Mesodermal cell (in vitro differentiated cells): ENCODE measurements at regions not wholly inside any gene's neighbourhood (a gene's known extent, or its start where the extent isn't known, plus 50 kb on each side); places are given as distances from the start of the nearest gene placed in this dataset.
"Not testable (repeated sequence)": the region's sequence is repeated elsewhere in the genome, so short reads cannot be mapped to it uniquely, and the experiment has no call there.

Source experiments
- H3K27ac ChIP-seq: 2 replicates; pipeline ENCODE4 v1.7.0; 2013; ENCODE audit warnings: mild to moderate bottlenecking, low read depth, low read length, moderate library complexity; ENCODE audit not compliant: severe bottlenecking
- H3K36me3 ChIP-seq: 2 replicates; pipeline ENCODE4 v1.7.1; 2013; ENCODE audit warnings: mild to moderate bottlenecking, low read length, moderate library complexity; ENCODE audit not compliant: control insufficient read depth, insufficient read depth
- H3K4me1 ChIP-seq: one replicate; pipeline ENCODE4 v1.7.1; 2013; ENCODE audit warnings: mild to moderate bottlenecking, low read length; ENCODE audit not compliant: insufficient read depth, control insufficient read depth, poor library complexity, severe bottlenecking
- H3K4me3 ChIP-seq: 2 replicates; pipeline ENCODE4 v1.7.0; 2013; ENCODE audit warnings: low read length, control low read depth, mild to moderate bottlenecking; ENCODE audit not compliant: insufficient read depth, poor library complexity, severe bottlenecking; ENCODE audit errors: extremely low read depth
- H3K9me3 ChIP-seq: 2 replicates; pipeline ENCODE4 v1.7.1; 2013; ENCODE audit warnings: mild to moderate bottlenecking, low read length, moderate library complexity; ENCODE audit not compliant: control insufficient read depth
- WGBS, 2 experiments: methylation state at CpG; one replicate each; pipeline ENCODE4 v1.1.5; 2013; ENCODE audit warnings: missing lambda C conversion rate in 2 of 2; ENCODE audit not compliant: insufficient coverage in 2 of 2; 5-methylcytosine and 5-hydroxymethylcytosine counted together

DNA sequence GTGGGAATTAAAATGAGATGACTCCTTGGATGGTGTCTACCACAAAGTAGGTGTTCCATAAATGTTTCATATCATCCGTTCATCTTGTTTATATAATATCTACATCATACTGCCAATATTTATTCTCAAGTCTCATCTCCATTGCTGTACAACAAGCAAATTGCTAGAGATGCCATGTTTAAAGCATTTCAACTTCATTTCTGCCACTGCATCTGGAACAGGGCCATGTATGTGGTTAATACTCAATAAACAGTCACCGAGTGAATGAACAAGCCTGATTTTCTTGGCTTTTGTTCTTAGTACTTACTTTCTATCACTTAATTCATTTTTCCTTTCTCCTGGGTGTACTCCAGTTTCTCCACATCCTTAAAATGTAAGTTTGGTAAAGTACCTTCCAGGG is 107.6 kb downstream of the KCNJ2 start:
- H3K9me3 ChIP-seq, result no peaks in the 10 kb centered on the region
- WGBS, 2 experiments, result 100% methylated on average over 1 of the region's 2 CpGs; no CpG with 5 or more reads in 1 of the 2 experiments

DNA sequence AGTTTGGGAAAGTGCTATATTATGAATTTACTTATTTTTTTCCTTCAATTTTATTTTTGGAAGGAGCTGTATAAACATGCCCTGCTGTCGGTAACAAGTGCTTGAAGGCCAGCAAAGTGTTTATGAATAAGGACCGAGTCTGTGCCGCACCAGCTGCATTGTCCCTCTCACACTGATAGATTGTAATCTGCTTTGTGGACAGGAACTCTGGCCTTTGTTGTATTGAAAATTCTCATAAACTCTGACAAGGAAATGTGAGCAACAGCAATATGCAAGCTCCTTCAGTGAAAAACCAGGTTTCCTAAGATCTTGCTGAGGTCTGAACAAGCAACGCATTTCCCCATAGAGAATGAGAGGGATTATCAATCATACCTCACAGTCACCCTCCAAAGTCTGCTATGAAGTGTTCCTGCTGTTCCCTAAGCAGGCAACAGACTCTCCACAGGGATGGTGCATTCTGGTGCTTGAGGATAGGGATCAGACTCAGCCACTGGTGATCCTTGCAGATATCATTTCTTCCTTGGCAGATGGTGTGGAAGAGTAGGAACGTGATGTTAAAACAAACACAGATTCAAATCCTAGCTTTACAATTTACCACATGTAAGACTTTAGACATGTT is 109.6 kb downstream of the KCNJ2 start:
- Histone ChIP-seq H3K4me1 (no peaks in the 10 kb centered on the region), H3K36me3 (no peaks in the 10 kb centered on the region), H3K9me3 (no peaks in the 10 kb centered on the region), H3K4me3 (no peak overlapping the region), H3K27ac (peak overlapping the region; percentile 31)
- WGBS, 2 experiments, result 82 to 94% methylated on average over 3 of the region's 5 CpGs

More for the DNA sequence above, 107.6 kb downstream of the KCNJ2 start:
- Histone ChIP-seq H3K4me3 (no peak overlapping the region), H3K4me1 (no peaks in the 10 kb centered on the region), H3K36me3 (no peaks in the 10 kb centered on the region), H3K27ac (no peak overlapping the region)

GRCh38 chr17:70286391-70286790 is 117.1 kb downstream of the KCNJ2 start:
- Histone ChIP-seq H3K4me3 (no peak overlapping the region), H3K27ac (no peak overlapping the region), H3K9me3 (no peaks in the 10 kb centered on the region), H3K36me3 (no peaks in the 10 kb centered on the region), H3K4me1 (no peaks in the 10 kb centered on the region)
- WGBS, 2 experiments, result no CpG with 5 or more reads among the region's 3 CpGs

- no peaks in the 10 kb centered on the region for H3K36me3 ChIP-seq
- H3K9me3 ChIP-seq, result no peaks in the 10 kb centered on the region
- no peak overlapping the region for H3K4me3 ChIP-seq
- H3K27ac ChIP-seq, result no peak overlapping the region
- no peaks in the 10 kb centered on the region for H3K4me1 ChIP-seq
- WGBS, 2 experiments, result 67 to 84% methylated on average over 1 to 2 of the region's 3 CpGs
Observed at GRCh38 chr17:70288540-70289290, 119.4 kb downstream of the KCNJ2 start.

DNA sequence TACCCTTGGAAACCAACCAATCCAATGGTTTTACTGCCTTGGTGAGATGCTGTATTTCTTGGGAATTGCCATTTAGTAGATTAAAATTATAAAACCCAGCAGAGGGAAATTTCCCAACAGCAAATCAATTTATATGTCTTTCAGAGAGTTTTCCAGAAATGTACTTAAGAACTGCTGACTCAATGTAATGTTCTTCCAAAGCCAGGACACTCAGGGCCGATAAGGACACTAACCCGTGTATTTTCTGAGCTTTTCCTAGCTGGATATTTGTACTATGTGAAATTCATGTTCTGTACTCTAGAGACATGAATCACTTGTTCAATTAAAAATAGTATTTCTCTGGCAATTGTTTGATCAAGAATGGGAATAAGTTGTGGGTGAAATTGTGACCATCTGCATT is 121.4 kb downstream of the KCNJ2 start:
- no peaks in the 10 kb centered on the region for H3K36me3 ChIP-seq
- WGBS, 2 experiments, result 83 to 90% methylated on average over 2 of the region's 2 CpGs

GRCh38 chr17:70292366-70292765 is 123.0 kb downstream of the KCNJ2 start:
- H3K27ac ChIP-seq, result no peak overlapping the region
- no peaks in the 10 kb centered on the region for H3K36me3 ChIP-seq
- H3K4me1 ChIP-seq, result no peaks in the 10 kb centered on the region
- H3K4me3 ChIP-seq, result no peak overlapping the region
- no peaks in the 10 kb centered on the region for H3K9me3 ChIP-seq
- WGBS, 2 experiments, result 86 to 100% methylated on average over 1 of the region's 1 CpG

More for the DNA sequence above, 121.4 kb downstream of the KCNJ2 start:
- no peaks in the 10 kb centered on the region for H3K9me3 ChIP-seq
- H3K27ac ChIP-seq, result no peak overlapping the region
- H3K4me1 ChIP-seq, result no peaks in the 10 kb centered on the region
- H3K4me3 ChIP-seq, result no peak overlapping the region

DNA sequence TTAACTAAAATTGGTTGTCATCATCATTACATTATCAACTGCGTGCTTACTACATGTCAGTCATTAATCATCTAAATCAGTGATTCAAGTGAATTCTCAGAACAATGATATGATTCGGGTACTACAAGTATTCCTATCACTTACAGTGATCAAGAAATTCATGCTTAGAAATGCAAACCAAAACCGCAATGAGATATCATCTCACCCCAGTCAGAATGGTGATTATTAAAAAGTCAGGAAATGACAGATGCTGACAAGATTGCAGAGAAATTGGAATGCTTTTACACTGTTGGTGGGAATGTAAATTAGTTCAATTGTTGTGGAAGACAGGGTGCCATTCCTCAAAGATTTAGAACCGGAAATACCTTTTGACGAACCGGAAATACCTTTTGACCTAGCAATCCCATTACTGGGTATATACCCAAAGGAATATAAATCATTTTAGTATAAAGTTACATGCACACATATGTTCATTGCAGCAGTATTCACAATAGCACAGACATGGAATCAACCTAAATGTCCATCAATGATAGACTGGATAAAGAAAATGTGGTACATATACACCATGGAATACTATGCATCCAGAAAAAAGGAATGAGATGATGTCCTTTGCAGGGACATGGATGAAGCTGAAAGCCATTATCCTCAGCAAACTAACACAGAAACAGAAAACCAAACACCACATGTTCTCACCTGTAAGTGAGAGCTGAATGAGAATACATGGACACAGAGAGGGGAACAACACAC is 124.4 kb downstream of the KCNJ2 start:
- not testable (repeated sequence) for H3K4me1 ChIP-seq, H3K27ac ChIP-seq, H3K9me3 ChIP-seq, H3K4me3 ChIP-seq, H3K36me3 ChIP-seq
- 83 to 100% methylated on average over 1 to 2 of the region's 6 CpGs for WGBS, 2 experiments

DNA sequence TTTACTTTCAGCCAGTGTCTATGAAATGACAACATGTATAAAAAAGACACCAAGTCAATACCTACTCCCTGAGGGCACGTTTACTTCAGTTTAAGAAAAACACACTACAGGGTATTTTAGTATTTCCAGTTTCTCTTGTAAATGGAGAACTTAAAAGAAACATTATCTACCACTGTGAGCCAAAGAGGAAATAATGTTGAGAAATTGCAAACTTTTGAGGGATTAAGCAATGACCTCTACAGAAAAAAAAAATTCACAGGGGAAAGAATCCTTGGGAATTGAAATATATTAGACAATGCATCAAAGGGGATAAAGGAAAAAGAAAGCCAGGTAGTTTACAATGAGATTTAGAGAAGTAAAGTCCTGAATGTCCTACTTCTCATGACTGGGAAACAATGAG is 126.0 kb downstream of the KCNJ2 start:
- no peak overlapping the region for H3K4me3 ChIP-seq

DNA sequence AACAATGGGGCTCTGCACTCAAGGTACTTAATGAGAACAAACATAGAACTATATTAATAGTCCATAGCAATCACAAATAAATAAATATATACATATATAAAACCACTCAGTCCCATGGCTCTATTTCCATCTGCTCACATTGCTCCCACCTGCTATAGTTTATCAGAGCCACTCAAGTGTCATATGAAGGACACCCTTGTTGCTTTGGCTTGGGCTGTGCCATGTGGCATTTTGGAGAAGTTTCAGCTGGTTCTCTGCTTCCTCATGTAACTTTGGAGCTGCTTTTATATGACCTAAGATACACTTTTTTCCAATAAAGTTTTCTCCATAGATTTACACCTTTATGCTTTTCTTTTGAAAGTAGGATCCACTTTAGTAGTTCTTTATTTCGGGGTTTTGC is 126.4 kb downstream of the KCNJ2 start:
- H3K9me3 ChIP-seq, result no peaks in the 10 kb centered on the region
- no peaks in the 10 kb centered on the region for H3K36me3 ChIP-seq
- no peak overlapping the region for H3K4me3 ChIP-seq
- no peak overlapping the region for H3K27ac ChIP-seq
- no peaks in the 10 kb centered on the region for H3K4me1 ChIP-seq
- WGBS, 2 experiments, result 100% methylated on average over 1 of the region's 1 CpG; no CpG with 5 or more reads in 1 of the 2 experiments

More for the DNA sequence above, 126.0 kb downstream of the KCNJ2 start:
- H3K36me3 ChIP-seq, result no peaks in the 10 kb centered on the region
- no peaks in the 10 kb centered on the region for H3K4me1 ChIP-seq
- no peaks in the 10 kb centered on the region for H3K9me3 ChIP-seq
- no peak overlapping the region for H3K27ac ChIP-seq
- WGBS, 2 experiments, result no CpG with 5 or more reads among the region's 1 CpG

- no peak overlapping the region for H3K4me3 ChIP-seq
- H3K9me3 ChIP-seq, result no peaks in the 10 kb centered on the region
- H3K4me1 ChIP-seq, result no peaks in the 10 kb centered on the region
- 83 to 88% methylated on average over 1 of the region's 2 CpGs for WGBS, 2 experiments
- H3K36me3 ChIP-seq, result no peaks in the 10 kb centered on the region
- no peak overlapping the region for H3K27ac ChIP-seq
Observed at GRCh38 chr17:70296456-70296855, 127.1 kb downstream of the KCNJ2 start.
